ENCODE measurements at regions not wholly inside any gene's neighbourhood (a gene's known extent, or its start where the extent isn't known, plus 50 kb on each side); places are given as distances from the start of the nearest gene placed in this dataset.

DNA sequence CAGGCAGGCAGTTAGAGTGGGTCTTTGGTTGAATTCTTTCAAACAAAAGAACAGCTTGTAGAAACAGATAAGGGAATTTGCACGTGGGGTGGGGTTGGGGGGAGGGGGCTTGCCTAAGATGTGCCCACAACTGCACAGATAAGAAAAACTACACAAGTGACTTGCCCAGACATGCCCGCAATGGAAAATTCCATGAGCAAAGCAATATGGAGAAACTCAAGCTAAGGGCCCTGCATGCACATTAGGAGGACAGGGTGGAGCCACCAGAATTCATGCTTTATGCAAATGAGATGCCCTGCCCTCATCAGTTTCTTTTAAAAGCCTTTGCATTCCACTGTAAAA, 755.6 kb upstream of the MIR17HG start:
- TF ChIP-seq POLR2A (IDR thresholded peaks at IDR 0.05; ENCODE audit: low read length) = no peak
- TF ChIP-seq GATA1 (IDR thresholded peaks at IDR 0.05; ENCODE audit: low read depth, low read length) = no peak

Data from erythroblast (primary cell).